Ammon's horn (tissue), 1 donor: ENCODE measurements at regions not wholly inside any gene's neighbourhood (a gene's known extent, or its start where the extent isn't known, plus 50 kb on each side); places are given as distances from the start of the nearest gene placed in this dataset.
"Not testable (repeated sequence)": the region's sequence is repeated elsewhere in the genome, so short reads cannot be mapped to it uniquely, and the experiment has no call there.

Experiments used
- DNase-seq: peaks from one replicate; pipeline ENCODE4 v3.0.0-alpha.2; 2016; ENCODE audit warnings: low spot score

DNA sequence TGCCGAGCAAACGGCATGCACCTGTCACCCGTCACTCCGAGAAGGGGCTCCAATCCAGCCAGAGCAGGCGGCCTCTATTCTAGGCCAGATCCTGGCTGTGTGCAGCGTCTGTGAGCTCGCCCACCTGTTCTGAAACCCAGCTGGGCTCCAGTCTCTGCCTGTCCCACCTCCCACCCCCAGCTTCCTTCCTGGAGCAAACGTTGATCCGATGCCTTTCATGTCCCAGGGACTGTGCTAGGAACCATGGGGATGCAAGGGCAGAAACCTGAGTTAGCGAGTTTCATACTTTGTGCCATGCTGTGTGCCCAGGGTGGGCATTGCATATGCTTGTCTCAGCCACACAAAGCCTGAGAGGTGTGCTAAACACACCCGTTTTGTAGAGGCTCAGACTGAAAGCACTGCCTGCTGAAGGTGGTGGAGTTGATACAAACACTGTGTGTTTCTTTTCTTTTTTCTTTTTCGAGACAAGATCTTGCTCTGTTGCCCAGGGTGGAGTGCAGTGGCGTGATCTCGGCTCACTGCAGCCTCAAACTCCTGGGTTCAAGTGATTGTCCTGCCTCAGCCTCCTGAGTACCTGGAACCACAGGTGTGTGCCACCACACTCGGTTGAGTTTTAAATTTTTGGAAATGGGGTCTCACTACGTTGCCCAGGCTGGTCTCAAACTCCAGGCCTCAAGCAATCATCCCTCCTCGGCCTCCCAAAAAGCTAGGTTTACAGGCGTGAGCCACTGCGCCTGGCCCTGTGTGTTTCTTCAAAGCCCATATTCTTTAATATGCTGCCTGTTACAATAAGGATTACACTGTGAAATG, 84.1 kb upstream of the MED13L start:
- DNase-seq, result no peak

DNA sequence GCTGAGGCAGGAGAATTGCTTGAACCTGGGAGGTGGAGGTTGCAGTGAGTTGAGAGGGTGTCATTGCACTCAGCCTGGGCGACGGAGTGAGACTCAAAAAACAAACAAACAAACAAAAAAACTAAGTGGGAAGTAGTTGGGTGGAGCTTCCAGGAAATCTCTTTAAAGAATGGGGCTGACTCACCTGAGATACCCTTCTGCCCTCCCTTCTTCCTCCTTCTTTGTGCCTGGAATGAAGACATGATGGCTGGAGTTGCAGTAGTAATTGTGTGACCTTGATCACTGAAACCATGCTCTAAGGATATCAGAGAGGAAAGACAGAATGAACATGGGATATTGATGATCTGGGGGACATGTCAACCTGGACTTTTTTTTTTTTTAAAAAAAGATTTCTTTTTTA, 87.6 kb upstream of the MED13L start:
- no peak for DNase-seq

- DNase-seq, result no peak
These were observed 88.3 kb upstream of the MED13L start for GRCh38 chr12:116365606-116366455.

- DNase-seq, result no peak
These were observed 88.9 kb upstream of the MED13L start for GRCh38 chr12:116366456-116366776.

DNA sequence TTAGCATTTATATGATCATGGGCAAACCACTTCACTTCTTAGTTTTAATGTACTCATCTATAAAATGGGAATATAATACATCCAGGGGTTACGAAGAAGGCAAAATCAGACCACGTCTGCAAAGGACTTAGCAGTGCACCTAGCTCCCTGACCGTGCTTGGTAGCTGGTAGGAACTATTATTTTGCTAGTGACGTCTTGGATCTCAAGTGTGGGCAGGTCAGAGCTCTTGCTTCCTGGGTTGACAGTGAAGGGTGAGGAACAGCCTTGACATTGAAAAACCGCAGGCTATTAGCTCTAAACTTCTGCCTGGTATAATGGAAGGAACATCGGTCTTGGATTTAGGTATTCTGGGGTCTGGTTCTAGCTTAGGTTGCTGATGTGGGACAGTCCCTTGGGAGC, 89.3 kb upstream of the MED13L start:
- no peak for DNase-seq

DNA sequence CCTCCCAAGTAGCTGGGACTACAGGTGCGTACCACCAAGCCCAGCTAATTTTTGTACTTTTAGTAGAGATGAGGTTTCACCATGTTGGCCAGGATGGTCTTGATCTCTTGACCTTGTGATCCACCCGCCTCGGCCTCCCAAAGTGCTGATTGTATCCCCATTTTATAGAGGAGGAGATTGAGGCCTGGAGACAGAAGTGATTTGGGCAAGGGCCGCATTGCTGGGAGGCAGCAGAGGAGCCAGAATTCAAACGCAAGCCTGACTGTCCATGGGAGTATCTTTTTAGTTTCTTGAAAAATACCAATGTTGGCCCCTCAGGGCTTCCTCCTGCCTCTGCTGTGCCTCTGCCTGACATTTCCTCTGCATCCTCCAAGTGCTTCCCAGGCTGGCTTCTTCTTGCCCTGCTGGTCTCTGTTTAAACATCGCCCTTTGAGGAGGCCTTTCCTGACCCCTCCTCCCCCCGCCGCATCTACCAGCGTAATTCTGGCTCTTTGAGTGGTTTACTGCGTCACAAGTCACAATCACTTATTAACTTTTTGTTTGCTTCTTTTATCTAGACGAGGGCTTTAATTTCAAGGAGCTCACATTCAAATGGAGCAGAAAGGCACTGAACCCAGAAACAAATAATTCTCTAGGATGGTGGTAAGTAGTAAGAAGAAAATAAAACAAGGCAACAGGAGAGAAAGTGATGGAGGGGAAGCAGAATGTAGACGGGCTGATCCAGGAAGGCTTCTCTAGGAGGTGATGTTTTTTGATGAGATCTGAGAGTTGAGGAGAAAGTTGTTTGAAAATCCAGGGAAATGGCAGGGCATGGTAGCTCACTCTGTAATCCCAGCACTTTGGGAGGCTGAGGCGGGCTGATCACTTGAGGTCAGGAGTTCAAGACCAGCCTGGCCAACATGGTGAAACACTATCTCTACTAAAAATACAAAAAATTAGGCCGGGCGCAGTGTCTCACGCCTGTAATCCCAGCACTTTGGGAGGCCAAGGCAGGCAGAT, 91.0 kb upstream of the MED13L start:
- DNase-seq, result no peak

DNA sequence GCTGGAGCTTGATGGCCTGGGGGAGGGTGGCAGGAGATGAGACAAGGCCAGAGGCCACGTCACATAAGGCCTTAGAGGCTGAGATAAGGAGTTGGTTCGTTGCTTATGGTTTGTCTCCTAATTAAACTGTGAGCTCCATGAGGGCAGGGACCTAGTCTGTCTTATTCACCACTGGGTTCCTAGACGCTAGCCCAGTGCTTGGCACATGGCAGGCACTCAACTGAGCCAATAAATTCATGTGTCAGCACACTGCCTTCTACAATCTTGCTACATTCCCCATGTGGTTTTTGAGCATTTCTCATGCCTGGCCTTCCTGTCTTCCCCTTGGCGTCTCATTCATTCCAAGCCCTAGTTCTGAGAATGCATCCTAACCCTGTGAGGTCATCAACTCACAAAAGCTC, 92.5 kb upstream of the MED13L start:
- DNase-seq, result no peak

GRCh38 chr12:116370886-116371580, 93.5 kb upstream of the MED13L start:
- DNase-seq, result no peak

- no peak for DNase-seq
These were observed 95.3 kb upstream of the MED13L start for GRCh38 chr12:116372815-116373214.

DNA sequence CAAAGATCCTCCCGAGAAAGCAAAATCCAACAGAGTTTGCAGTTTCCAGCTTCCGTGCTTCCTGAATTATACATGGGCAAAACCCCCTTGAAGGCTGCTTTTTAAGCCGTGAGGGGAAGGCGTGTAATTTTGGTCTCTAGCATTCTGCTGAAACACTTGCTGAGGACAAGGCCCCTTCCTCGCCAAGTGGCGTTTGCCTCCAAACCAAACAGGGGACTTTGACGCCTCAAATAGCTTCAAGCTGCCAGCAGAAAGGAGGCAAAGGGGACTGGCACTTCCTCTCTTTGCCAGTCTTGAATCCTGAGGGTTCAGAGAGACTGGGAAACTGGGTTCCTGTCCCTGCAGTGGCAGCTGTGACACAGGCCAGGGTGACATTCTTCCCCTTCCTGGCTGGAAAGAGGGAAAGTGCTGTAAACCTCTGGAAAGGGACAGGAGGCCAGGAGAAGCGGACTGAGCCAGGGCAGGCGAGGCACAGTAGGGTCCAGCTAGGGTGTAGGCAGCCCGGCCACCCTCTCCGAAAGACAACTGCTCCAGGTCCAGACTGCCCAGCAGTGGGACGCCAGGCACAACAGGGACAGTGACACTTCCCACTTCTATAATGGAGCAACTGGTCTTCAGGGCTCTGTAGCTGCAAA, 96.2 kb upstream of the MED13L start:
- DNase-seq, result no peak

- DNase-seq, result no peak
These were observed 96.7 kb upstream of the MED13L start for GRCh38 chr12:116374207-116374606.

GRCh38 chr12:116375278-116375842, 97.9 kb upstream of the MED13L start:
- no peak for DNase-seq

- DNase-seq, result no peak
These were observed 99.1 kb upstream of the MED13L start for GRCh38 chr12:116376354-116377193.

DNA sequence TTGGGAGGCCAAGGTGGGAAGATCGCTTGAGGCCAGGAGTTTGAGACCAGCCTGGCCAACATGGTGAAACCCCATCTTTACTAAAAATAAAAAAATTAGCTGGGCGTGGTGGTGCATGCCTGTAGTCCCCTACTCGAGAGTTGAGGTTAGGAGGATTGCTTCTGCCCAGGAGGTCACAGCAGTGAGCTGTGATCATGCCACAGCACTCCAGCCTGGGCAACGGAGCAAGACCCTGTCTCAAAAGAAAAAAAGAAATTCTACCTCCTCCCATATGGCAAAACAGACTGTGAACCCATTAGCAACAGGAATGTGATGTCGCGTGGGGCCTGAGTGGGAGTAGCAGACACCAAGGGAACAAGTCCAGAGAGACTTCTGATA, 99.7 kb upstream of the MED13L start:
- DNase-seq, result not testable (repeated sequence)

DNA sequence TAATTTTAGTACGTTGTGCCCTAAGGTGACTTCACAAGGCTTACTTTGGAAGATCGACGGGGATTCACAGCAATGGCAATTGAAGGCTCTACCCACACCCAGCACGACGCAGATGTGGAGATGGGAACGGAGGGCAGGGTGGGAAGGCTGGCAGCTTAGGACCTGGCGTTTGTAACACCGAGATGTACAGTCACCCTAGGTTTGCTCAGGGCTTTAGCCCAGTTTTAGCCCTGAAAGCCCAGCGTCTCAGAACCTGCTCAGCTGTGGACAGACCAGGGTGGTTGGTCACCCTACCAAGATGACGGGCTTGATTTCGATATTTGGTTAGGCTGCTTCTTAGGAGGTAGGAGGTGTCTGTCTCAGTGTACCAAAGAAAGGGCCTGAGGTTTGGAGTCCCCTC, 100.5 kb upstream of the MED13L start:
- DNase-seq, result no peak

GRCh38 chr12:116380108-116380507, 102.6 kb upstream of the MED13L start:
- DNase-seq, result no peak

GRCh38 chr12:116380740-116381139, 103.2 kb upstream of the MED13L start:
- not testable (repeated sequence) for DNase-seq

GRCh38 chr12:116381240-116381743, 103.8 kb upstream of the MED13L start:
- no peak for DNase-seq
